GM04503 (cell line): ENCODE measurements at regions not wholly inside any gene's neighbourhood (a gene's known extent, or its start where the extent isn't known, plus 50 kb on each side); places are given as distances from the start of the nearest gene placed in this dataset.

Source experiments
- DNase-seq: peaks from one replicate; pipeline ENCODE4 v3.0.0-alpha.2; 2012; ENCODE audit warnings: low read depth

DNA sequence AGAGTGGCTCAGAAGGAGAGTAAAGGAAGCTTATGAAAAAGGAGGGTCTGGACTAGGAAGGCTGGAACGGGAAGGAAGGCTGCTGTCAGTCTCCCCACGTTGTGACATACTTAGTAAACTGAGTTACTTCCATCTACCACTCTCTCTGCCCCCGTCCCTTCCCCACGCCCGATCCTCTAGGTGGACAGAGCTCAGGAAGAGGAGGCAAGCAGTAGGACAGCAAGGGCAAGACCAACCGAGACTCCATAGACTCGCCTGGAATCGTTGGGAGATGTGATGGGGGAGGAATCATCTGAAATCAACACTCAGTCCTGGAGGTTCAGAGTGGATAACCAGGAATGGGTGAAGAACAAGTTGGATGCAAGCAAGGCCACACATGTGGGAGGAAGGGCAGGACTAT is 240.7 kb downstream of the BUD13 start:
- DNase-seq: no peak

DNA sequence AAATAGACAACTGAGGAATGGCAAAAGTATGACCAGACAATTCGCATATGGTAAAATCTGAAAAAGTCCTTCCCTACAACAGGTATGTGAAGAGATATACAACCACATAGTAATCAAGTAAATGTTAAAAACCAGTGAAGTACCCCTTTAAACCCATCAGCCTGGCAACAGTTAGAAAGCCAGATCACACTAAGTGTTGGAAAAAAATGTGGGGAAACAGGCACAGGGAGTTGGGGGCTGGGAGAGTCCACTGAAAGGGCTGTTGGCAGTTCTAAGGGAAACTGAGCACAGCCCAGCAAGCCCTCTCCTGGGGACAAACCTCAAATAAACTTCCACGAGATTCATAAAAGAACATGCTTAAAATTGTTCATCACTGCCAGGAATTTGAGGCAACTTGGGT is 242.1 kb downstream of the BUD13 start:
- DNase-seq: no peak

DNA sequence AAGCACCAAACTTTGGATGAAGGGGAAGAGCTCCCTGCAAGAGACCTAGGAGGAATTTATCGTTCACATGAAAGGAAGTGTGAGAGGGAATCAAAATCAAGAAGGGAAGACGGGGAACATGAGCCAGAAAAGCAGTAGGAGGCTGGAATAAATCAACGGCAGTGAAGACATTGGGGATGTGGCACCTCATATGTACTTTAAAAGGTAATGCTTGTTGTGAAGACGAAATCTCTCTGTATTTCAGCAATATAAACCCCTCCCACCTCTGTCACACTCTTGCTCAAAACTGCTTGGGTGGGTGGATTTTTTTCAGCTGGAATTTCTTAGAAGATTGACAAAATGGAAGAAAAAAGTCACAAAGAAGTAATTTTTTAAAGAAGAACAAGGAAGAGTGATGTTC is 243.5 kb downstream of the BUD13 start:
- no peak for DNase-seq

DNA sequence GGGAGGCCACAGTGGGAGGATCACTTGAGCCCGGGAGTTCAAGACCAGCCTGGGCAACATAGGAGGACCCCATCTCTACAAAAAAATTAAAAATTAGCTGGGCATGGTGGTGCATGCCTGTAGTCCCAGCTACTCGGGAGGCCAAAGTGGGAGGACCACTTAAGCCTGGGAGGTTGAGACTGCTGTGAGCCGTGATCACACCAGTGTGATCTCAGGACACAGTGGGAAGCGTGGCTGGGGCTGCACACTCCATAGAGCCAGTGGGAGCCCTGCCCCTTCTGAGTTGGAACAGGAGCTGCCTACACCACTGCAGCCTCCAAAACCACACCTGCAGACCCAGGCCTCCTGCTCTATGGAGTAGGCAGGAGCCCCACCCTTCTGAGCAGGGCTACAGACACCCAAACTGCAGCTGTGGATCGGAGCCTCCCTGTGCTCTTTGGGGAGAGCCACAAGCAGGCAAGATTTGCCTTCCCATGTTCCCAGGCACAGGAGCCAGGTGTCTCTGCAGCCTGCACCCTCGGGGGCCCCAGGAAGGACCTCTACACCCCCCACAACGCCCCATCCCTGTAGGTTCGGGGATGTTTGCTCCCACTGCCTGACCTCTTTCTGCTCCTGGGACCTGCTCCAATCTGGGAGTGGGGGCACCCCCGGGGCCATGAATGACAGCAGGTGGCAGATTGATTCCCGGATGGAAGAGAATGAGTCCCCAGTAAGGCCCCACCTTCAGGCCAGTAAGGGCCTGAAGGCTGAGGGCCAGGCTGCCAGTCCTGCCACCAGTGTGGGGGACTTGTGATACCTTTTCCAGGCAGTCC is 245.4 kb downstream of the BUD13 start:
- no peak for DNase-seq

DNA sequence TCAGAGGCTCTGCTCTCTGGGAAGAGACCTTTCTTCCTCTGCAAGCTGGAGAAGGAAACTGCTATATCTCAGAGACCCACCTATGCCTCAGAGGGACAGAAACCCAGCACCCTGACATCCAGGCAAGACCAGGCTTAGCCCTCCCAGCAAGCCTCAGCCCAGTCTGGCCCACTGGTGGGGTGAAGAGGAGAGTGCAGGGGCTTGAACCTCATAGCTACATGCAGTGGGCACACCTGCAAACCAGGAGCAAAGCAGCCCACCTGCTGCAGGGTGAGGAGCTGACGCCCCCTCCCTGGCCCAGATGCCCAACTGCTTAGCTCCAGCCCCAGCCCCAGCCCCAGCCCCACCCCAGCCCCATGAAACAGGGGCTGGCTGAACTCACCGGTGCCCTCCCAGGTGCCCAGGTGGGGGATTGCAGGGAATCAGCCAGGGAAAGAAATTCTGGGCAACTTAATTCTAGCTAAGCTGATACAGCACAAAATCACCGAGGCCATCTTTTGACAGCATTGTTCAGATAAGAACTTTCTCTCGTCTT is 246.8 kb downstream of the BUD13 start:
- no peak for DNase-seq

DNA sequence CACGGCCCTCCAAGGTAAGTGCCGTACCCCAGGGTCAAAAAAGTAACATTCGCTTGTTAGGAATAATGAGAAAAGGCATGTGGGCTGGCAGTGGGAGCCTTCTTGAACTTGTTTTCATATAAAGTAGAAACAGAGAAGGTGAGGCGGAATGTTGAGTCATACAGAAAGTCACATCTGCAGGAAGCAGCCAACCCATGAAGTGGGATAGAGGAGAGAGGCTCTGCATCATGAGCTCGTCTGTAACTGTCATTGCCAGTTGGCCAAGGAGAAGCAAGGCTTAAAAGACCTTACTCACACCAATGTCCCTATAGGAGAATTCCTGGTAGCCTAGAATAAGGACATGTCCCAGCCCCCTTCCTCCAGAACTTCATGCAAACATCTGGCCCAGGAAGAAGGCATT is 253.3 kb downstream of the BUD13 start:
- no peak for DNase-seq

DNA sequence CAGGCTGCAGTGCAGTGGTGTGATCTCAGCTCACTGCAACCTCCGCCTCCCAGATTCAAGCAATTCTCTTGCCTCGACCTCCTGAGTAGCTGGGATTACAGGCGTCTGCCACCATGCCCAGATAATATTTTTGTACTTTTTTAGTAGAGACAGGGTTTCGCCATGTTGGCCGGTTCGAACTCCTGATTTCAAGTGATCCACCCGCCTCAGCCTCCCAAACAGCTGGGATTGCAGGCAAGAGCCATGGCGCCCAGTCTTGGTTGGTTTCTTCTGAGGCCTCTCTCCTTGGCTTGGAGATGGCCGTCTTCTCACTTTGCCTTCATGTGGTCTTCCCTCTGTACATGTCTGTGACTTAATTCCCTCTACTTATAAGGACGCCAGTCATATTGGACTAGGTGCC is 254.6 kb downstream of the BUD13 start:
- no peak for DNase-seq

DNA sequence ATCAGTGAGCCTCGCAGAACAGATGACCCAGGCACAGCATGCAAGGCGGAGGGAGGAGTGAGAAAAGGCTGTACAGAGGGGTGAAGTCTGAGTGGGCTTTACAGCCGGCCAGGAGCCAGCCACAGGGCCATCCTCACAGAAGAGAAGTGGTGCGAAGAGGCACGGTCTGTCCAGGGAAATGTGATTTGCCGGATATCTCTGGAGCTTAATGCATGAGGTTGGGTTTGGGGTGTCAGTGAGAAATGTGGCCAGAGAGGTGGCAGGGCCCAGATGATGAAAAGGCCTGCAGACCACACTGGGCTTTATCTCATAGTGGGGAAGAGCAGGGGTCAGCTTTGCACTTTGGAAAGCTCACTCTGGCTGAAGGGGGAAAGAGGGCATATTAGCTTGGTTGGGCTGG is 255.2 kb downstream of the BUD13 start:
- no peak for DNase-seq

DNA sequence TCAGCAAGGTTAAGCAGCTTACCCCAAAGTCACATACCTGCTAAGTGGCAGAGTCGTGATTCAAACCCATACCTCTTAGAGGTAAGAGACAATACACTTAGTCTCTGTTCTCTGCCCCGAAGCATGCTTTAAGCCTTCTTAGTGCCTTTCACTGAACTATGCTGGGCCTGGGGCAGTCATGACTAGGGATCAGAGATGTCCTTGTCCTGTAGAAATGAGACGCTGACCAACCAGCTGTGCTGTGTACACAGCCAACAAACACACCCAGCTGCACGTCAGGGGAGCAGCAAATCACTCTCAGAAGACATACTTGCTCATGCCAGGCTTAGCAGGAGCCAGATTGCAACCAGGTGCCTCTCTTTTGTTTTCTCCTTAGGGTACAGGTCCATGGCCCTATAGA is 255.7 kb downstream of the BUD13 start:
- no peak for DNase-seq

DNA sequence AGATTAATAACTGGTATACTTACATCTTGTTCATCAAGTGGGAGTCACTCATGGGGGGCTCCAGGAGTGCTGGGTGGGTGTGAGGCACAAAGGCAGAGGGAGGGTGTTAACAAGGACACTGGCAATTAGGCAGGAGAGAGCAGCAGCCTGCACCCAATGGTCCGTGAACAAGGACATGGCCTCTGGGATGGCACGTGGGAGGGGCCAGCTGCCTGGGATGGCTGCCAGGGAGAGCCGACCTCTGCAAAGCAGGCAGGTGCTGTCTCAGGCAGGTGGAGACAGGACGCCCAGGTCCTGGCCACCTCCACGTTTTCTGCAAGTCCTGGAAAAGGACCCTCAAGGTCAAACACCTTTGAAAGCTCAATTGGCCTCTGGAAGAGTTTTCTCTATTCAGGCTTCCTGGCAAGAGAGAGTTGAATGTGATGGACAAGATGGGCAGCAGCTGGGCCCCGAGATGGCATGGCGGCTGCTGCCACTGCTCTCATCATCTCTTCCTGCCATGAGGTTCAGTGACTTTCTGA is 257.1 kb downstream of the BUD13 start:
- no peak for DNase-seq

DNA sequence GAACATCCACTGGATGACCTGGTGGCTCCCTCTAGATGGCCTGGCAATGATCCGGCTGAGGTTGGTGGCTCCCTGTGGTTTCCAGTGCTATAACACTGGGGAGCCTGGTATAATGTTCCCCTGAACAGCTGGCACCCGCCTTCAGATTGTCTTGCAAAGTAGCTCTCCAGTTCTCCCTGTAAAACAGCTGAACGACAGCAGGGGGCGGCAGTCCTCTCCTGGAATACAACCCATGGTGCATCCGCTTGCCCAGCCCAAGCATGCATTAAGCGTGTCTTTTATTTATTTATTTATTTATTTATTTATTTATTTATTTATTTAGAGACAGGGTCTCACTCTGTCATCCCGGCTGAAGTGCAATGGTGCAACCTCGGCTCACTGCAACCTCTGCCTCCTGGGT is 258.9 kb downstream of the BUD13 start:
- DNase-seq: peak; percentile 2

DNA sequence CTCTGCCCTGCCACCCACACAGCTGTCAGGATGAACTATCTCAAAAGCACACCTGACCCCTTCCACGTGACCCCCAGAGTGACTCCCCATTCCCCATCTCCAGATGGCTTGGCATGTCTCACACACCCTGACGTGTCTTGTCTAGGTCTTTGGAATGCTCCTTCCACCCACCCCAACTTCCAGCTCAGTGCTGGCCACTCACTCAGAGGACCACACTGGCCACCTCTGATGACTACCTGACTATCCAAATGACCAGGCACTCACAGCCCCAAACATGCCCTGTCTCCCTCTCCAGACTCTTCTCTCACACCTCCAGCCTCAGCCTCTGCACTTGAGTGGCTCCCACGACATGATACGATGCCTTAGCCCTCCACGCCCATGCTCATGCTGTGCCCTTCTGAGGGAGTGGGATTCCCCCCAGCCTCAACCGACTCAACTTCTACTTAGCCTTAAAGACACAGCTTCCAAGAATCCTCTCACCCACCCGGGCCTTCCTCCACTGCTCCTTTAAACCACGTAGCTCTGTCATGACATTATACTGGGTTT is 259.4 kb downstream of the BUD13 start:
- DNase-seq: no peak

DNA sequence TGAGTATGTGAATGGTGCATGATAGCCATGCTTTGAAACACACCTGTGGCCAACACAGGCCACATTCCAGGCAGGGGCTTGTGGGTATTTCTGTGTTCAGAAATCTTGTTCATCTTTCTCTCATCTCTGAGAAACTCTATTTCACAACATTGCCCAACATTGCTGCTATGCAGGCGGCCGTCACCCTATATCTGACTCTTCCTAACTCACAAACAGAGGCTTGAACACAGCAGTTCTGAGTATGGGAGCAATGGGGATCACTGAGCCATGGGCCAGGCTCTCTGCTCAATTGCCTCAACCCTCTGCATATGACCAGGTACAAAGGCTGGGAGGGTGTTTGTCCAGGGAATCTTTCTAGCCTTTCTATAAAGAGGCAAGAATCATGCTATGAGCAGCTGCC is 259.9 kb downstream of the BUD13 start:
- no peak for DNase-seq

DNA sequence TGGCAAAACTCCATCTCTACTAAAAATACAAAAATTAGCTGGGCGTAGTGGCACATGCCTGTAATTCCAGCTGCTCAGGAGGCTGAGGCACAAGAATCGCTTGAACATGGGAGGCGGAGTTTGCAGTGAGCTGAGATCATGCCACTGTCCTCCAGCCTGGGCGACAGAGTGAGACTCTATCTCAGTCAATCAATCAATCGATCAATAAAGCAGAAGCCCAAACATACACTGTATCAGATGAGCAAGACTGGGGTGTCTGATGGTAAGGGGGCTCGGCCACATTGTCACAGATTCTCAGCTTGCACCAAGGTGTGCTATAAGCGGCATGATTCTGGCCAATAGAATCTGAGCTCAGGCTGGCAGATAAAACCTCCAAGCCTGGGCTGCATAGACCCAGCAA is 261.1 kb downstream of the BUD13 start:
- DNase-seq: no peak

DNA sequence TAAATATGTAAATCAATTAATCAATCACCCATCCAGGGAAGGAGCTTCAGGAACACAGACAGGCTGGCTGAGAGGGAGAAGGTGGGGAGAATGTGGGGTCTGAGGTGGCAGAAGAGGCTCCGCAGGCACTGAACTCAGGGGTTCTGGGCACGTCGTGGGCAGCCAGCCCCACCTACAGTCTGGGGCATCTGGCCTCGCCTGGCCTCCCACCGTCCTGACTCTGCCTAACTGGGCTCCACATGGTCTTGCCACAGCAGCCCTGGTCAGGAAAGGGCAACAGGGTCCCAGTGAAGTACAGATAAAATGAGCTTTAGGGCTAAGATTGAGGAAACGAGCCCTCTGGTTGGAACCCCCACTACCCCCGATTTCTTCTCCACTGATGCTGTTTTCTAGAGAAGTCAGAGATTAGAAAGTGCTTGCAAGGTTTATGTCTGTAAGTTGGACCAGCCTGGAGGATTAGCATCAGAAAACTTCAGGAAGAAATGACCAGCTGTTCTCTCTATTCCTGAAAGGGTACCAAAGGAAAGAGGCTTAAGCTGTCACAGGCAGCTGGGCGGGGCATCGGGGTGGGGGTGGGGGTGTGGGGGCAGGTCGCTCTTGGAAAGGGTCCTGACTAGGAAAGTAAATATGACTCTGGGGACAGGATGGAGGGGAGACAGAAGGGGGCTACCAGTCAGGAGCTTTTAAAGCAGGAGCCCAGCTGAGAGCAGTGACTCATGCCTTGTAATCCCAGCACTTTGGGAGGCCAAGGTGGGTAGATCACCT is 261.7 kb downstream of the BUD13 start:
- no peak for DNase-seq

DNA sequence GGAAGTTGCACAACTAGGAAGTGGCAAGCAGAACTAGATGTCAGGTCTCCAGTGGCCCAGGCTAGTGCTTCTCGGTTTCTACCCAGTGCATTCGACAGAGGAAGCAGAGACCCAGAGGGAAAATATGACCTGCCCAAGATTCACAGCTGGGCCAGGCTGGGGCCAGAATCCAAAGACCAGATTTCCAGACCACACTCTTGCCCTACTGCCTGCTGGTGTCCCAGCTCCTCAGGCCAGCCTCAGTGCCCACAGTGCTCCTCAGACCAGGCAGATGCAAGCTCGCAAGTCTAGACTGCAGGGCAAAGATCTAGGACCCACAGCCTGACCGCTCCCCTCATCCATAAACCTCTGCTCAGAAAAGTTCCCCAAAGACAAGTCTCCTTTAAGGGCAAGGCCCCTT is 262.6 kb downstream of the BUD13 start:
- DNase-seq: no peak

DNA sequence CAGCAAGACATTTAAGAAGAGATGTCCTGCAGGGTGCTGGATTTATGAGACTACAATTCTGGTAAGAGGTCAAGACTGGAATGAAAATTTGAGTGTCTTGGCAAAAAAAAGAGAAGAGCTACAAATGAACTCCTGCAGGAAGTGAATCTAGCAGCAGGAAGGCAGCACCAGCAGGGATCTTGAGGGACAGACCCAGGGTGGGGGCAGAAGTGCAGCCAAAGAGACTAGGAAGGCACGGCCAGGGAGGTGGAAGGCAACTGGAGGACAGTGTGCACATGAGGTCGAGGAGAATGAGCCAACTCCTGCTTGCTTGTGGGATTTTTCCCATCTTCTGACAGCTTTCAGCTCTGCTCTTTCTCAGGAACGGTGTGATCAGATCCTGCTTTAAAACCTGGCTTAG is 263.2 kb downstream of the BUD13 start:
- DNase-seq: no peak

DNA sequence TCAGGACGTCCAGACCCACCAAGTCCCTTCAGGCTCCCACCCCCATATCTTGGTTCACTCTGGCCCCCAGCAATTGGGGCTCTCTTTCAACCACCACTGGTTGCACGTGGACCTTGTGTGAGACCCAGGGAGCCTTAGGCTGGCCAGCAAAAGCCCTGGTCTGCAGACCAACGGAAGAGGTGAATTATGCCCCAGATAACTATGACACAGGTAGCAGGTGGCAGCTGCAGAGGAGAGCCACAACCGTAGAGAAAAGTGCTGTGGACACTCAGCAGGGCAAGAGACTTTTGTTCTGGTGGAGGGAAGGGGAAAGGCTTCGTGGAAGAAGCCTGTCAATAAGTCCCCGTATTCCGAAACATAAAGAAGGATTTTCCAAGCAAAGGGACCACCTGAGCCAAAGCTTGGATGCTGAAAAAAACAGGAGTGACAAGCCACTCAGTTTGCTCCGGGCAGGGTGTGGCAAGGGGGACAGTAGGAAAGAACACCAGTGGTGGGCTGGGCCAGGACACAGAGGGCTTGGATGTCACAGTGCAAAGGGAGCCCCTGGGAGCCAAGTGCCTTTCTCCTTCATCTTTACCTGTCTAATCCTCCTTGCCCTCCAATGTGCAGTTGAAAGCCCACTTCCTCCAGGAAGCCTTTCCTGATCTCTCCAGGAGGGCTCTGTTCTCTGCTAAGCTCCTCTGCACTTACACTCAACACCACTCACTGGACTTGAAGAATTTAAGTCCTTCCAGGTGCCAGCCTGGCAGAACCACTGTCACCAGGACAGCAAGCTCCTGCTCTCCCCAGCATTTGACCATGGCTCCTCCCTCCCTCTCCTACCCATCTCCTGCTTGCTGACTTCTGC is 264.7 kb downstream of the BUD13 start:
- no peak for DNase-seq

DNA sequence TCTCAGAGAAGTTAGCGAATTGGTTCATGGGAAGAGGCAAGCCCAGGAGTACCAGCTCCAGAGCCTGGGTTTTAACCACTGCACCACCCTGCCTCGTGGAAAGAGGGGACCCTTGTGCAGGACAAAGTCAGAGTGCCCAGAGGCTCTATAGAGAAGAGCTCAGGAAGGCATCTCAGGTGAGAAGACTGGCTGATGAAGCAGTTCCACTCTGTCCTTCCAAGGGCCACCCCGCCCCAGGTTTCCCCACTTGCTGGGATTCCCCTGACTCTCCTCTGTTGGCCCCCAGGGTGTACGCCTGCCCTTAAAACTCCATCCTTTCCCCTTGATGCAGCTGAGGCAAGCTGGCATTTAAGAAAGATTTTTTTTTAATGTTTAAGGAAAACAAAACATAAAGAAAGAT is 265.8 kb downstream of the BUD13 start:
- DNase-seq: no peak

DNA sequence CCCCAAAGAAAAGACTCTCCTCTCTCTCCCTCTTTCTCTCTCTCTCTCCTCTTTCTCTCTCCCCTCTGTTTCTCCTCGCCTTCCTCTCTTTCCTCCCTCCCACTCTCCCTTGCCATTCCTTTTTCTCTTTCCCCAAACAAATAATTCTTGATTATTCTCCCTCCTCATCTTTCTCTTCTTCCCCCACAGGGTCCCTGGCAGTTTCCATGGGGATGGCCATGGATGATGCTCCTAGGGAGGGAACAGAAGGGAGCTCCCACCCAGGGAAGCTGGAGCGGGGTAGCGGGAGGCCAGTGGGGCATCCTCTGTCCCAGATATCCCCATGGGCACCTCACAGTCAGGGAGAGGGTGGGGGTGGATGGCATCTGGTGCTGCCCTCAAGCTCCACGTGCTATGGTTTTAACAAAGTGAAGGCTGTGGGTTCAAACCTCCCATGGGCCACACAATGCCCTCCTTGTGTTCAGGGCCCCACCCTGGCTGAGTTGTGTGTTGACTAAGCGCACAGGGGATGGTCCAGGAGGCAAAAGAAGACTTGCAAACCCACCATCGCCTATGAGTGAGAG is 266.4 kb downstream of the BUD13 start:
- no peak for DNase-seq
